ENCODE measurements at regions not wholly inside any gene's neighbourhood (a gene's known extent, or its start where the extent isn't known, plus 50 kb on each side); places are given as distances from the start of the nearest gene placed in this dataset.

DNA sequence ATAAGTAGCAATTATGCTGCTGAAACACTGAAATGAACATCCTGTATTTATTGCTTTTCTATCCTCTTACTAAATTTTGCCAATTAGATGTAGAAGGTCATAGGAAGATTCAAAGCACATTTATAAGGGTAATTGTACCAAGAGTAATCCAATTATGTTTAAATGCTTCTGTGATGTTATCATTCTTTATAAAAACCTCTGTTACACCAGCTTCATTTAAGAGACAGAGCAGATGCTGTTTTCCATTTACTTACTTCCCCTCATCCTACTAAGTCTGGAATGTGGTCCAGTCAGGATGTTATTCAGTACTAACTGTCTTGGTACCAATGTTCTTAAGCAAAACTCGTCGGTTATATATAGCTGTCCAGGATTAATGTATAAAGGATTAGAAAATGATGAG, 539.6 kb downstream of the PDHA2 start:
- Histone ChIP-seq H3K79me1 (ENCODE audit: low read length) (no peaks in the 10 kb centered on the region), H3K4me1 (ENCODE audit: control insufficient read depth in 1 of 2, insufficient read depth in 2 of 2, low read length in 2 of 2) (no peaks in the 10 kb centered on the region), H3K79me2 (ENCODE audit: control insufficient read depth, insufficient read depth, low read length, poor library complexity) (no peaks in the 10 kb centered on the region), H2AK5ac (ENCODE audit: low read length) (no peak overlapping the region), H3K23ac (ENCODE audit: low read length) (no peak overlapping the region), H3K4ac (ENCODE audit: low read depth, low read length) (no peak overlapping the region), H4K91ac (ENCODE audit: low read depth, low read length) (no peak overlapping the region), H3K36me3 (ENCODE audit: control insufficient read depth in 1 of 2, insufficient read depth in 2 of 2, low read length in 2 of 2) (no peaks in the 10 kb centered on the region), H3K4me3 (ENCODE audit: low read depth, low read length) (no peak overlapping the region), H3K9ac (ENCODE audit: low read length) (no peak overlapping the region), H3K27me3 (ENCODE audit: insufficient read depth, low read length) (no peaks in the 10 kb centered on the region), H4K8ac (ENCODE audit: low read depth, low read length) (no peak overlapping the region), H3K14ac (ENCODE audit: low read length) (no peak overlapping the region), H3K27ac (ENCODE audit: low read depth, low read length) (no peak overlapping the region), H2BK12ac (ENCODE audit: low read length) (no peak overlapping the region), H3K9me3 (ENCODE audit: insufficient read depth, low read depth, low read length) (no peaks in the 10 kb centered on the region), H2BK5ac (ENCODE audit: low read depth, low read length, poor library complexity) (no peak overlapping the region), H3K18ac (ENCODE audit: low read length) (no peak overlapping the region), H2BK120ac (ENCODE audit: insufficient read depth, low read length, poor library complexity) (no peak overlapping the region), H3K4me2 (ENCODE audit: low read length) (no peak overlapping the region), H4K12ac (ENCODE audit: low read depth, low read length) (no peak overlapping the region), H2AFZ (ENCODE audit: insufficient read depth, low read length, poor library complexity) (no peak overlapping the region)
- WGBS (ENCODE audit: extremely low coverage, insufficient coverage, insufficient read length): no CpG with 5 or more reads among the region's 2 CpGs
- no peak for DNase-seq

DNA sequence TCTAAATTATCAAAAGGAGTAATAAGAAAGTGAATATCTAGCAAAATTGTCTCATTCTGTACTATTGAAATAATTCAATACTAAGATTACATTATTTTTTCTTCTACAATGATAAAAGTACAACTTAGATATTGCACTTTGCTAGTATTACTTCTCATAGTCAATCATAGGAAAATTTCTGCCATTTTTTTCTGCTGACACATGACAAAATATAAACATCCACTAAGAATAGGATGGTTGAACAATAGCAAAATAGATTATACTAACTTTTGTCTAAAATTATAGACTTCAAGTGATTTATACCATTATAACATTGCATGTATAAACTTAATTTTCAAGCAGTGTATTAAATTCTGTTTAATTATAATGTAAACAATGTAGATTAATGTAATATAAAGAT, 540.2 kb downstream of the PDHA2 start:
- Histone ChIP-seq H2BK5ac (ENCODE audit: low read depth, low read length, poor library complexity) (no peak overlapping the region), H2BK12ac (ENCODE audit: low read length) (no peak overlapping the region), H3K79me2 (ENCODE audit: control insufficient read depth, insufficient read depth, low read length, poor library complexity) (no peaks in the 10 kb centered on the region), H3K36me3 (ENCODE audit: control insufficient read depth in 1 of 2, insufficient read depth in 2 of 2, low read length in 2 of 2) (no peaks in the 10 kb centered on the region), H3K4me3 (ENCODE audit: low read depth, low read length) (no peak overlapping the region), H3K9ac (ENCODE audit: low read length) (no peak overlapping the region), H3K79me1 (ENCODE audit: low read length) (no peaks in the 10 kb centered on the region), H3K23ac (ENCODE audit: low read length) (no peak overlapping the region), H3K9me3 (ENCODE audit: insufficient read depth, low read depth, low read length) (no peaks in the 10 kb centered on the region), H3K14ac (ENCODE audit: low read length) (no peak overlapping the region), H3K27ac (ENCODE audit: low read depth, low read length) (no peak overlapping the region), H4K8ac (ENCODE audit: low read depth, low read length) (no peak overlapping the region), H2BK120ac (ENCODE audit: insufficient read depth, low read length, poor library complexity) (no peak overlapping the region), H3K18ac (ENCODE audit: low read length) (no peak overlapping the region), H4K12ac (ENCODE audit: low read depth, low read length) (no peak overlapping the region), H4K91ac (ENCODE audit: low read depth, low read length) (no peak overlapping the region), H2AK5ac (ENCODE audit: low read length) (no peak overlapping the region), H3K4me1 (ENCODE audit: control insufficient read depth in 1 of 2, insufficient read depth in 2 of 2, low read length in 2 of 2) (no peaks in the 10 kb centered on the region), H3K27me3 (ENCODE audit: insufficient read depth, low read length) (no peaks in the 10 kb centered on the region), H2AFZ (ENCODE audit: insufficient read depth, low read length, poor library complexity) (no peak overlapping the region), H3K4ac (ENCODE audit: low read depth, low read length) (no peak overlapping the region), H3K4me2 (ENCODE audit: low read length) (no peak overlapping the region)
- no peak for DNase-seq

DNA sequence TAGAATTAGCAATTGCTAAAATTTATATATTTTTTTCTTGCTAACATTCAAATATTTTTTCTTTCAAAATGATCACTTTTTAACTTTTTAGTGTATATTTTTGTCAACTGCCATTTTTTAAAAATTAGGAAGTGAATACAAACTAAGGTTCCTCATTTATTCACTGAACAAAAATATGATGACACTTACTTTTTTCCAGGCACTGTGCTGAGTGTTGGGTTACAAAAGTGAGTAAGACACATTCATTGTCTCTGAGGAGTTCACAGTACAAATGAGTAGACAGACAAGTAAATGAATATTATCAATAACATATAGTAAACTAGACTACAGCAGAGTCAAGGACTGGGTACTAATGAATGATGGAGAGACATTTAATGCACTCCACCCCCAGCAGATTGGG, 543.5 kb downstream of the PDHA2 start:
- H2AFZ ChIP-seq (ENCODE audit: insufficient read depth, low read length, poor library complexity): no peak overlapping the region
- H3K27me3 ChIP-seq (ENCODE audit: insufficient read depth, low read length): no peaks in the 10 kb centered on the region
- no peak overlapping the region for H4K8ac ChIP-seq (ENCODE audit: low read depth, low read length)
- no peak overlapping the region for H3K14ac ChIP-seq (ENCODE audit: low read length)
- H3K4ac ChIP-seq (ENCODE audit: low read depth, low read length): no peak overlapping the region
- H3K9ac ChIP-seq (ENCODE audit: low read length): no peak overlapping the region
- no peak overlapping the region for H2AK5ac ChIP-seq (ENCODE audit: low read length)
- H3K23ac ChIP-seq (ENCODE audit: low read length): no peak overlapping the region
- H2BK5ac ChIP-seq (ENCODE audit: low read depth, low read length, poor library complexity): no peak overlapping the region
- H3K36me3 ChIP-seq (ENCODE audit: control insufficient read depth in 1 of 2, insufficient read depth in 2 of 2, low read length in 2 of 2): no peaks in the 10 kb centered on the region
- no peak overlapping the region for H3K18ac ChIP-seq (ENCODE audit: low read length)
- no peak overlapping the region for H2BK120ac ChIP-seq (ENCODE audit: insufficient read depth, low read length, poor library complexity)
- H3K4me2 ChIP-seq (ENCODE audit: low read length): no peak overlapping the region
- no peaks in the 10 kb centered on the region for H3K79me2 ChIP-seq (ENCODE audit: control insufficient read depth, insufficient read depth, low read length, poor library complexity)
- no peaks in the 10 kb centered on the region for H3K79me1 ChIP-seq (ENCODE audit: low read length)
- H2BK12ac ChIP-seq (ENCODE audit: low read length): no peak overlapping the region
- no peaks in the 10 kb centered on the region for H3K4me1 ChIP-seq (ENCODE audit: control insufficient read depth in 1 of 2, insufficient read depth in 2 of 2, low read length in 2 of 2)
- H3K27ac ChIP-seq (ENCODE audit: low read depth, low read length): no peak overlapping the region
- H4K91ac ChIP-seq (ENCODE audit: low read depth, low read length): no peak overlapping the region
- no peak overlapping the region for H3K4me3 ChIP-seq (ENCODE audit: low read depth, low read length)
- DNase-seq: no peak
- no peaks in the 10 kb centered on the region for H3K9me3 ChIP-seq (ENCODE audit: insufficient read depth, low read depth, low read length)
- no peak overlapping the region for H4K12ac ChIP-seq (ENCODE audit: low read depth, low read length)

- Histone ChIP-seq H2AK5ac (ENCODE audit: low read length) (no peak overlapping the region), H3K18ac (ENCODE audit: low read length) (no peak overlapping the region), H3K4me1 (ENCODE audit: control insufficient read depth in 1 of 2, insufficient read depth in 2 of 2, low read length in 2 of 2) (no peaks in the 10 kb centered on the region), H4K8ac (ENCODE audit: low read depth, low read length) (no peak overlapping the region), H3K79me2 (ENCODE audit: control insufficient read depth, insufficient read depth, low read length, poor library complexity) (no peaks in the 10 kb centered on the region), H3K4ac (ENCODE audit: low read depth, low read length) (no peak overlapping the region), H3K9ac (ENCODE audit: low read length) (no peak overlapping the region), H3K4me3 (ENCODE audit: low read depth, low read length) (no peak overlapping the region), H3K27me3 (ENCODE audit: insufficient read depth, low read length) (no peaks in the 10 kb centered on the region), H2AFZ (ENCODE audit: insufficient read depth, low read length, poor library complexity) (no peak overlapping the region), H3K4me2 (ENCODE audit: low read length) (no peak overlapping the region), H2BK12ac (ENCODE audit: low read length) (no peak overlapping the region), H3K23ac (ENCODE audit: low read length) (no peak overlapping the region), H4K91ac (ENCODE audit: low read depth, low read length) (no peak overlapping the region), H2BK120ac (ENCODE audit: insufficient read depth, low read length, poor library complexity) (no peak overlapping the region), H4K12ac (ENCODE audit: low read depth, low read length) (no peak overlapping the region), H3K9me3 (ENCODE audit: insufficient read depth, low read depth, low read length) (no peaks in the 10 kb centered on the region), H3K27ac (ENCODE audit: low read depth, low read length) (no peak overlapping the region), H3K79me1 (ENCODE audit: low read length) (no peaks in the 10 kb centered on the region), H3K36me3 (ENCODE audit: control insufficient read depth in 1 of 2, insufficient read depth in 2 of 2, low read length in 2 of 2) (no peaks in the 10 kb centered on the region), H3K14ac (ENCODE audit: low read length) (no peak overlapping the region), H2BK5ac (ENCODE audit: low read depth, low read length, poor library complexity) (no peak overlapping the region)
- WGBS (ENCODE audit: extremely low coverage, insufficient coverage, insufficient read length): no CpG with 5 or more reads among the region's 2 CpGs
- DNase-seq: no peak
Observed at GRCh38 chr4:96389770-96390169, 549.9 kb downstream of the PDHA2 start.

- no peak overlapping the region for H2AFZ ChIP-seq (ENCODE audit: insufficient read depth, low read length, poor library complexity)
- no peaks in the 10 kb centered on the region for H3K79me1 ChIP-seq (ENCODE audit: low read length)
- no peaks in the 10 kb centered on the region for H3K9me3 ChIP-seq (ENCODE audit: insufficient read depth, low read depth, low read length)
- H3K4ac ChIP-seq (ENCODE audit: low read depth, low read length): no peak overlapping the region
- no peak overlapping the region for H3K18ac ChIP-seq (ENCODE audit: low read length)
- no peak overlapping the region for H2BK12ac ChIP-seq (ENCODE audit: low read length)
- H3K4me1 ChIP-seq (ENCODE audit: control insufficient read depth in 1 of 2, insufficient read depth in 2 of 2, low read length in 2 of 2): no peaks in the 10 kb centered on the region
- no peak overlapping the region for H2BK120ac ChIP-seq (ENCODE audit: insufficient read depth, low read length, poor library complexity)
- no peaks in the 10 kb centered on the region for H3K79me2 ChIP-seq (ENCODE audit: control insufficient read depth, insufficient read depth, low read length, poor library complexity)
- no peak overlapping the region for H4K8ac ChIP-seq (ENCODE audit: low read depth, low read length)
- no peak overlapping the region for H3K9ac ChIP-seq (ENCODE audit: low read length)
- H4K91ac ChIP-seq (ENCODE audit: low read depth, low read length): no peak overlapping the region
- no peaks in the 10 kb centered on the region for H3K36me3 ChIP-seq (ENCODE audit: control insufficient read depth in 1 of 2, insufficient read depth in 2 of 2, low read length in 2 of 2)
- H3K4me2 ChIP-seq (ENCODE audit: low read length): no peak overlapping the region
- H3K23ac ChIP-seq (ENCODE audit: low read length): no peak overlapping the region
- H3K27ac ChIP-seq (ENCODE audit: low read depth, low read length): no peak overlapping the region
- H3K27me3 ChIP-seq (ENCODE audit: insufficient read depth, low read length): no peaks in the 10 kb centered on the region
- WGBS (ENCODE audit: extremely low coverage, insufficient coverage, insufficient read length): no CpG with 5 or more reads among the region's 5 CpGs
- no peak overlapping the region for H3K4me3 ChIP-seq (ENCODE audit: low read depth, low read length)
- no peak for DNase-seq
- no peak overlapping the region for H4K12ac ChIP-seq (ENCODE audit: low read depth, low read length)
- no peak overlapping the region for H3K14ac ChIP-seq (ENCODE audit: low read length)
- no peak overlapping the region for H2BK5ac ChIP-seq (ENCODE audit: low read depth, low read length, poor library complexity)
- no peak overlapping the region for H2AK5ac ChIP-seq (ENCODE audit: low read length)
Observed at GRCh38 chr4:96390404-96390803, 550.5 kb downstream of the PDHA2 start.

Measured in trophoblast cell (in vitro differentiated cells and primary cell).